GM19467 (cell line): ENCODE measurements at regions not wholly inside any gene's neighbourhood (a gene's known extent, or its start where the extent isn't known, plus 50 kb on each side); places are given as distances from the start of the nearest gene placed in this dataset.
"Not testable (repeated sequence)": the region's sequence is repeated elsewhere in the genome, so short reads cannot be mapped to it uniquely, and the experiment has no call there.

ENCODE experiments used
- ATAC-seq: cut with Tn5 transposase; IDR thresholded peaks from one replicate; pipeline ENCODE4 v1.9.1; 2021; ENCODE audit warnings: mild to moderate bottlenecking, moderate library complexity; ENCODE audit not compliant: unreplicated experiment

- ATAC-seq = no peak
These were observed 413.6 kb upstream of the GRM7 start for GRCh38 chr3:6447166-6447801.

GRCh38 chr3:6448011-6448410 lies 412.9 kb upstream of the GRM7 start:
- no peak for ATAC-seq

GRCh38 chr3:6449099-6449498 lies 411.8 kb upstream of the GRM7 start:
- no peak for ATAC-seq

GRCh38 chr3:6452974-6453373 lies 407.9 kb upstream of the GRM7 start:
- ATAC-seq = no peak

- ATAC-seq = no peak
These were observed 405.9 kb upstream of the GRM7 start for GRCh38 chr3:6455031-6455430.

- ATAC-seq = no peak
These were observed 393.7 kb upstream of the GRM7 start for GRCh38 chr3:6467186-6467585.

GRCh38 chr3:6468589-6468988 lies 392.3 kb upstream of the GRM7 start:
- no peak for ATAC-seq

- no peak for ATAC-seq
These were observed 389.2 kb upstream of the GRM7 start for GRCh38 chr3:6471744-6472143.

GRCh38 chr3:6490487-6491327 lies 370.2 kb upstream of the GRM7 start:
- not testable (repeated sequence) for ATAC-seq

- no peak for ATAC-seq
These were observed 369.1 kb upstream of the GRM7 start for GRCh38 chr3:6491768-6492167.

GRCh38 chr3:6492306-6492705 lies 368.6 kb upstream of the GRM7 start:
- ATAC-seq = no peak

GRCh38 chr3:6498944-6499343 lies 362.0 kb upstream of the GRM7 start:
- not testable (repeated sequence) for ATAC-seq

GRCh38 chr3:6504347-6504746 lies 356.6 kb upstream of the GRM7 start:
- no peak for ATAC-seq

GRCh38 chr3:6504834-6505233 lies 356.1 kb upstream of the GRM7 start:
- ATAC-seq = no peak

GRCh38 chr3:6508410-6508759 lies 352.5 kb upstream of the GRM7 start:
- no peak for ATAC-seq

GRCh38 chr3:6509576-6509975 lies 351.3 kb upstream of the GRM7 start:
- no peak for ATAC-seq

- no peak for ATAC-seq
These were observed 350.2 kb upstream of the GRM7 start for GRCh38 chr3:6510713-6511112.

- no peak for ATAC-seq
These were observed 348.6 kb upstream of the GRM7 start for GRCh38 chr3:6512172-6512800.

GRCh38 chr3:6516143-6516542 lies 344.8 kb upstream of the GRM7 start:
- ATAC-seq = no peak

GRCh38 chr3:6516694-6517093 lies 344.2 kb upstream of the GRM7 start:
- ATAC-seq = no peak

GRCh38 chr3:6518709-6519345 lies 342.1 kb upstream of the GRM7 start:
- ATAC-seq = no peak
